ENCODE measurements at regions not wholly inside any gene's neighbourhood (a gene's known extent, or its start where the extent isn't known, plus 50 kb on each side); places are given as distances from the start of the nearest gene placed in this dataset.

DNA sequence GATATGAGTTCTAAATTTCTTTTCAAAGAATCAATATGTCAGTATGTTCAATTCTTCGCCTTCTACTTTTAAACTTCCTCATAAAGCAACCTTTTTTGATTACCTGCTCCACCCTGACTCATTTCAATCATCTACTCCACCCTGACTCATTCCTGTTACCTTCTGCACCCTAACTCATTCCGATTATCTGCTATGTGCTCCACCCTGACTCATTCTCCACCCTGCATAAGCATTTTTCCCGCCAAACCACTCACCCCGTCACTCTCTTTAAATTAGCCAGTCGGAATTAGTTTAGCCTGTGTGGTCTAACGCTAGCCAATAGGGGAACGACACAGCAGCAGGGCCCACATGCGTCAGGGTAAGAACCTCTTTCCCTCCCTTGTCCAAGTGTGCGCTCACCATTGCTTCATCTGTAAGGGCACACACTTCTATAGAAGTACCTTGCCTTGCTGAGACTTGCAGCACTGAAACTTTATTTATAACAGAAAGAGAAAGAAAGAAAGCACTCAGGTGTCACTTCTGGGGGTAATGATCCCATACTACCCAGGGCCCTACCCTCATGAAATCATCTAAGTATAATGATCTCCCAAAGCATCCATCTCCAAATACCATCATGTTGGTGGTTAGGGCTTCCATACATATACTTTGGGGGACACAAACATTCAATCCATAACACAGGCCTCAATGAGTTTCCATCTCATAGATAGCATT lies 875.2 kb downstream of the RAPGEF2 start:
- Histone ChIP-seq H2AFZ (ENCODE audit: control insufficient read depth, low read length) (no peak overlapping the region), H3K36me3 (ENCODE audit: control insufficient read depth in 2 of 2, extremely low read depth in 1 of 2, insufficient read depth in 2 of 2, low read length in 2 of 2) (no peaks in the 10 kb centered on the region), H3K79me2 (ENCODE audit: control insufficient read depth, insufficient read depth, low read length) (no peaks in the 10 kb centered on the region), H3K4me1 (ENCODE audit: control insufficient read depth, extremely low read depth, insufficient read depth, low read length) (no peaks in the 10 kb centered on the region), H3K4me3 (ENCODE audit: control insufficient read depth in 2 of 3, extremely low read depth in 1 of 3, insufficient read depth in 2 of 3, low read depth in 1 of 3, low read length in 3 of 3) (no peak overlapping the region), H4K20me1 (ENCODE audit: control insufficient read depth, extremely low read depth, insufficient read depth, low read length) (no peaks in the 10 kb centered on the region), H3K27ac (ENCODE audit: control insufficient read depth, insufficient read depth, low read length) (no peak overlapping the region), H3K9me1 (ENCODE audit: control insufficient read depth, extremely low read depth, insufficient read depth, low read length) (no peaks in the 10 kb centered on the region), H3K9me3 (ENCODE audit: control insufficient read depth, low read depth, low read length) (no peaks in the 10 kb centered on the region), H3K27me3 (ENCODE audit: control insufficient read depth, extremely low read depth, insufficient read depth, low read length) (no peaks in the 10 kb centered on the region), H3K9ac (ENCODE audit: control insufficient read depth, extremely low read depth, insufficient read depth, low read length) (no peak overlapping the region), H3K4me2 (ENCODE audit: control insufficient read depth, extremely low read depth, insufficient read depth, low read depth, low read length) (no peak overlapping the region)
- DNase-seq (ENCODE audit: low read depth, low spot score) (no peak), FAIRE-seq (no peak)
- dilution Hi-C loops (cut with MboI; ENCODE audit: extremely low pct_ligation_motif_present, low sequenced_read_pairs) = no loop called here
- TF ChIP-seq EZH2 (IDR thresholded peaks at IDR 0.05; ENCODE audit: low read length) = no peak
- TF ChIP-seq, protein P1, sequence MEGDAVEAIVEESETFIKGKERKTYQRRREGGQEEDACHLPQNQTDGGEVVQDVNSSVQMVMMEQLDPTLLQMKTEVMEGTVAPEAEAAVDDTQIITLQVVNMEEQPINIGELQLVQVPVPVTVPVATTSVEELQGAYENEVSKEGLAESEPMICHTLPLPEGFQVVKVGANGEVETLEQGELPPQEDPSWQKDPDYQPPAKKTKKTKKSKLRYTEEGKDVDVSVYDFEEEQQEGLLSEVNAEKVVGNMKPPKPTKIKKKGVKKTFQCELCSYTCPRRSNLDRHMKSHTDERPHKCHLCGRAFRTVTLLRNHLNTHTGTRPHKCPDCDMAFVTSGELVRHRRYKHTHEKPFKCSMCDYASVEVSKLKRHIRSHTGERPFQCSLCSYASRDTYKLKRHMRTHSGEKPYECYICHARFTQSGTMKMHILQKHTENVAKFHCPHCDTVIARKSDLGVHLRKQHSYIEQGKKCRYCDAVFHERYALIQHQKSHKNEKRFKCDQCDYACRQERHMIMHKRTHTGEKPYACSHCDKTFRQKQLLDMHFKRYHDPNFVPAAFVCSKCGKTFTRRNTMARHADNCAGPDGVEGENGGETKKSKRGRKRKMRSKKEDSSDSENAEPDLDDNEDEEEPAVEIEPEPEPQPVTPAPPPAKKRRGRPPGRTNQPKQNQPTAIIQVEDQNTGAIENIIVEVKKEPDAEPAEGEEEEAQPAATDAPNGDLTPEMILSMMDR (optimal IDR thresholded peaks at IDR 0.05 in 1 of 3, IDR thresholded peaks at IDR 0.05 in 1 of 3, conservative IDR thresholded peaks at IDR 0.05 in 1 of 3; ENCODE audit: extremely low read depth in 1 of 3, insufficient read depth in 2 of 3, low read length in 3 of 3) = no peak

GRCh38 chr4:159979351-159979750 lies 876.5 kb downstream of the RAPGEF2 start:
- H3K9ac ChIP-seq (ENCODE audit: control insufficient read depth, extremely low read depth, insufficient read depth, low read length) = no peak overlapping the region
- dilution Hi-C loops (cut with MboI; ENCODE audit: extremely low pct_ligation_motif_present, low sequenced_read_pairs) = no loop called here
- DNase-seq (ENCODE audit: low read depth, low spot score) = no peak
- no peak overlapping the region for H3K4me2 ChIP-seq (ENCODE audit: control insufficient read depth, extremely low read depth, insufficient read depth, low read depth, low read length)
- no peaks in the 10 kb centered on the region for H3K9me3 ChIP-seq (ENCODE audit: control insufficient read depth, low read depth, low read length)
- H4K20me1 ChIP-seq (ENCODE audit: control insufficient read depth, extremely low read depth, insufficient read depth, low read length) = no peaks in the 10 kb centered on the region
- no peak overlapping the region for H2AFZ ChIP-seq (ENCODE audit: control insufficient read depth, low read length)
- no peaks in the 10 kb centered on the region for H3K9me1 ChIP-seq (ENCODE audit: control insufficient read depth, extremely low read depth, insufficient read depth, low read length)
- H3K4me1 ChIP-seq (ENCODE audit: control insufficient read depth, extremely low read depth, insufficient read depth, low read length) = no peaks in the 10 kb centered on the region
- TF ChIP-seq EZH2 (IDR thresholded peaks at IDR 0.05; ENCODE audit: low read length) = no peak
- TF ChIP-seq, protein P1 (optimal IDR thresholded peaks at IDR 0.05 in 1 of 3, IDR thresholded peaks at IDR 0.05 in 1 of 3, conservative IDR thresholded peaks at IDR 0.05 in 1 of 3; ENCODE audit: extremely low read depth in 1 of 3, insufficient read depth in 2 of 3, low read length in 3 of 3) = no peak
- no peaks in the 10 kb centered on the region for H3K79me2 ChIP-seq (ENCODE audit: control insufficient read depth, insufficient read depth, low read length)
- H3K27ac ChIP-seq (ENCODE audit: control insufficient read depth, insufficient read depth, low read length) = no peak overlapping the region
- H3K4me3 ChIP-seq (ENCODE audit: control insufficient read depth in 2 of 3, extremely low read depth in 1 of 3, insufficient read depth in 2 of 3, low read depth in 1 of 3, low read length in 3 of 3) = no peak overlapping the region
- no peak for FAIRE-seq
- no peaks in the 10 kb centered on the region for H3K27me3 ChIP-seq (ENCODE audit: control insufficient read depth, extremely low read depth, insufficient read depth, low read length)
- H3K36me3 ChIP-seq (ENCODE audit: control insufficient read depth in 2 of 2, extremely low read depth in 1 of 2, insufficient read depth in 2 of 2, low read length in 2 of 2) = no peaks in the 10 kb centered on the region

All from keratinocyte (primary cell).